ENCODE measurements at regions not wholly inside any gene's neighbourhood (a gene's known extent, or its start where the extent isn't known, plus 50 kb on each side); places are given as distances from the start of the nearest gene placed in this dataset.

DNA sequence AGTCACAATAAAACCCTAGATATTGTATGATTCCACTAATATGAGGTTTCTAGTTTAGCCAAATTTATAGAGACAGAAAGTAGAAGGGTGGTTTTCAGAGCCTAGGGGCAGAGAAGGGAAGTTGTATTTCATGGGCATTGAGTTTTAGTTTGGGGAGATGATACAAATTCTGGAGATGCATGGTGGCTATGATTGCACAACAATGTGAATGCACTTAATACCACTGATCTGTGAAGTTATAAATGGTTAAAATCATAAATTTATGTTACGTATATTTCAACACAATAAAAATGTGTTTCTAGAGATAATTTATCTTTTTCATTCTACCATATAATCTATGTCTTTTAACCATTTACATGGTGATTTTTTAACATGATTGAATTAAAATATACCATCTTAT, 779.3 kb upstream of the BRINP3 start:
- TF ChIP-seq, protein P1, sequence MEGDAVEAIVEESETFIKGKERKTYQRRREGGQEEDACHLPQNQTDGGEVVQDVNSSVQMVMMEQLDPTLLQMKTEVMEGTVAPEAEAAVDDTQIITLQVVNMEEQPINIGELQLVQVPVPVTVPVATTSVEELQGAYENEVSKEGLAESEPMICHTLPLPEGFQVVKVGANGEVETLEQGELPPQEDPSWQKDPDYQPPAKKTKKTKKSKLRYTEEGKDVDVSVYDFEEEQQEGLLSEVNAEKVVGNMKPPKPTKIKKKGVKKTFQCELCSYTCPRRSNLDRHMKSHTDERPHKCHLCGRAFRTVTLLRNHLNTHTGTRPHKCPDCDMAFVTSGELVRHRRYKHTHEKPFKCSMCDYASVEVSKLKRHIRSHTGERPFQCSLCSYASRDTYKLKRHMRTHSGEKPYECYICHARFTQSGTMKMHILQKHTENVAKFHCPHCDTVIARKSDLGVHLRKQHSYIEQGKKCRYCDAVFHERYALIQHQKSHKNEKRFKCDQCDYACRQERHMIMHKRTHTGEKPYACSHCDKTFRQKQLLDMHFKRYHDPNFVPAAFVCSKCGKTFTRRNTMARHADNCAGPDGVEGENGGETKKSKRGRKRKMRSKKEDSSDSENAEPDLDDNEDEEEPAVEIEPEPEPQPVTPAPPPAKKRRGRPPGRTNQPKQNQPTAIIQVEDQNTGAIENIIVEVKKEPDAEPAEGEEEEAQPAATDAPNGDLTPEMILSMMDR (conservative IDR thresholded peaks at IDR 0.05 in 1 of 2, IDR thresholded peaks at IDR 0.05 in 1 of 2; ENCODE audit: extremely low read depth in 1 of 2, insufficient read depth in 1 of 2, low read depth in 1 of 2, low read length in 2 of 2): no peak
- TF ChIP-seq EZH2 (IDR thresholded peaks at IDR 0.05; ENCODE audit: borderline replicate concordance, low read length): no peak

Data from mammary epithelial cell (primary cell).